ENCODE measurements at regions not wholly inside any gene's neighbourhood (a gene's known extent, or its start where the extent isn't known, plus 50 kb on each side); places are given as distances from the start of the nearest gene placed in this dataset.

GRCh38 chrX:77118686-77119085 is 328.5 kb upstream of the FGF16 start:
- intact Hi-C loops (cut with micrococcal nuclease), result no loop called here
- RAD21 ChIA-PET (ENCODE audit: low non-redundant PET in 1 of 2, low total read pairs in 2 of 2, uncharacterized antibody in 2 of 2, unreplicated experiment in 2 of 2), result no interaction called here
- POLR2A ChIA-PET, result no interaction called here

More at GRCh38 chrX:77118686-77119085, 328.5 kb upstream of the FGF16 start:
- CTCF ChIA-PET, result no interaction called here
- no peak for DNase-seq (ENCODE audit: low read depth, low spot score)
- H3K36me3 ChIP-seq (ENCODE audit: control insufficient read depth in 1 of 2, insufficient read depth in 2 of 2, low read length in 2 of 2), result no peaks in the 10 kb centered on the region
- no peaks in the 10 kb centered on the region for H3K4me1 ChIP-seq (ENCODE audit: control insufficient read depth in 1 of 2, insufficient read depth in 2 of 2, low read length in 2 of 2)
- TF ChIP-seq ELF1 (IDR thresholded peaks at IDR 0.05; ENCODE audit: borderline replicate concordance, low read depth), result no peak
- no peak for TF ChIP-seq POLR2A (IDR thresholded peaks at IDR 0.05; ENCODE audit: borderline replicate concordance, extremely low read depth, insufficient read depth, insufficient read length)
- TF ChIP-seq CBX3 (IDR thresholded peaks at IDR 0.05; ENCODE audit: low read depth), result no peak
- no peak for TF ChIP-seq CEBPB (IDR thresholded peaks at IDR 0.05; ENCODE audit: low read depth)
- no peak for TF ChIP-seq ZBTB33 (IDR thresholded peaks at IDR 0.05; ENCODE audit: extremely low read depth, insufficient replicate concordance, low read length)
- no peak for TF ChIP-seq ATF3 (IDR thresholded peaks at IDR 0.05)
- TF ChIP-seq, protein P1, sequence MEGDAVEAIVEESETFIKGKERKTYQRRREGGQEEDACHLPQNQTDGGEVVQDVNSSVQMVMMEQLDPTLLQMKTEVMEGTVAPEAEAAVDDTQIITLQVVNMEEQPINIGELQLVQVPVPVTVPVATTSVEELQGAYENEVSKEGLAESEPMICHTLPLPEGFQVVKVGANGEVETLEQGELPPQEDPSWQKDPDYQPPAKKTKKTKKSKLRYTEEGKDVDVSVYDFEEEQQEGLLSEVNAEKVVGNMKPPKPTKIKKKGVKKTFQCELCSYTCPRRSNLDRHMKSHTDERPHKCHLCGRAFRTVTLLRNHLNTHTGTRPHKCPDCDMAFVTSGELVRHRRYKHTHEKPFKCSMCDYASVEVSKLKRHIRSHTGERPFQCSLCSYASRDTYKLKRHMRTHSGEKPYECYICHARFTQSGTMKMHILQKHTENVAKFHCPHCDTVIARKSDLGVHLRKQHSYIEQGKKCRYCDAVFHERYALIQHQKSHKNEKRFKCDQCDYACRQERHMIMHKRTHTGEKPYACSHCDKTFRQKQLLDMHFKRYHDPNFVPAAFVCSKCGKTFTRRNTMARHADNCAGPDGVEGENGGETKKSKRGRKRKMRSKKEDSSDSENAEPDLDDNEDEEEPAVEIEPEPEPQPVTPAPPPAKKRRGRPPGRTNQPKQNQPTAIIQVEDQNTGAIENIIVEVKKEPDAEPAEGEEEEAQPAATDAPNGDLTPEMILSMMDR (IDR thresholded peaks at IDR 0.05 in 2 of 3, conservative IDR thresholded peaks at IDR 0.05 in 1 of 3; ENCODE audit: borderline replicate concordance in 1 of 3, insufficient read depth in 1 of 3, low read depth in 2 of 3, low read length in 2 of 3), result no peak
- TF ChIP-seq, protein P2, sequence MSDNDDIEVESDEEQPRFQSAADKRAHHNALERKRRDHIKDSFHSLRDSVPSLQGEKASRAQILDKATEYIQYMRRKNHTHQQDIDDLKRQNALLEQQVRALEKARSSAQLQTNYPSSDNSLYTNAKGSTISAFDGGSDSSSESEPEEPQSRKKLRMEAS (IDR thresholded peaks at IDR 0.05), result no peak
- ATAC-seq, result no peak
- H3K9me3 ChIP-seq (ENCODE audit: control insufficient read depth in 1 of 2, insufficient read depth in 1 of 2, low read depth in 1 of 2, low read length in 2 of 2), result no peaks in the 10 kb centered on the region
- no peak overlapping the region for H3K4me3 ChIP-seq (replicated peaks in 1 of 2; ENCODE audit: low read depth in 1 of 2, low read length in 2 of 2)
- H3K27me3 ChIP-seq (ENCODE audit: insufficient read depth, low read length), result no peaks in the 10 kb centered on the region
- no peaks in the 10 kb centered on the region for H3K9me2 ChIP-seq (ENCODE audit: insufficient read depth)
- H3K9ac ChIP-seq (ENCODE audit: low read length), result no peak overlapping the region
- no peaks in the 10 kb centered on the region for H3K79me2 ChIP-seq (ENCODE audit: insufficient read depth, low read length)
- no peak overlapping the region for H2AFZ ChIP-seq (ENCODE audit: low read depth, low read length, poor library complexity, severe bottlenecking)
- no TSS peak for BruUV-seq (replicated peaks)
- H3K4me2 ChIP-seq (ENCODE audit: low read length), result no peak overlapping the region
- H3K27ac ChIP-seq (ENCODE audit: low read depth, low read length), result no peak overlapping the region
- H4K20me1 ChIP-seq (ENCODE audit: insufficient read depth), result no peaks in the 10 kb centered on the region
